Spleen (tissue), 11 donors: ENCODE measurements at regions not wholly inside any gene's neighbourhood (a gene's known extent, or its start where the extent isn't known, plus 50 kb on each side); places are given as distances from the start of the nearest gene placed in this dataset.

Experiments used
- DNase-seq: peaks from one replicate; pipeline ENCODE4 v3.0.0-alpha.2; 2020
- H3K27ac ChIP-seq, 8 donors: fragments of 200-600 bp; sonication (generic) in 7 of 8; 1 replicate in 4 of 8; 2 replicates in 4 of 8; pipeline versions ENCODE4 v1.5.0 to v1.8.0; 2016 to 2021; ENCODE audit warnings: inconsistent platforms in 4 of 8, mild to moderate bottlenecking in 4 of 8, moderate library complexity in 1 of 8
- H3K27me3 ChIP-seq, 7 donors: fragments of 200-600 bp; sonication (generic) in 6 of 7; replicated peaks in 1 of 7; 1 replicate in 4 of 7; 2 replicates in 3 of 7; pipeline versions ENCODE4 v1.5.0 to v1.8.0; 2016 to 2021; ENCODE audit warnings: inconsistent platforms in 3 of 7, mild to moderate bottlenecking in 1 of 7
- H3K36me3 ChIP-seq, 6 donors: fragments of 200-600 bp; sonication (generic) in 5 of 6; 1 replicate in 4 of 6; 2 replicates in 2 of 6; pipeline versions ENCODE4 v1.5.0 to v1.8.0; 2016 to 2021; ENCODE audit warnings: inconsistent platforms in 2 of 6
- H3K4me1 ChIP-seq, 6 donors: fragments of 200-600 bp; sonication (generic) in 5 of 6; 1 replicate in 3 of 6; 2 replicates in 3 of 6; pipeline versions ENCODE4 v1.5.0 to v1.8.0; 2016 to 2021; ENCODE audit warnings: inconsistent platforms in 3 of 6
- H3K4me3 ChIP-seq, 8 donors: fragments of 200-600 bp; sonication (generic) in 7 of 8; 1 replicate in 4 of 8; 2 replicates in 4 of 8; pipeline versions ENCODE4 v1.5.0 to v1.8.0; 2016 to 2021; ENCODE audit warnings: inconsistent platforms in 4 of 8, mild to moderate bottlenecking in 4 of 8, moderate library complexity in 2 of 8
- H3K9me3 ChIP-seq, 8 donors: fragments of 200-600 bp; sonication (generic) in 7 of 8; 1 replicate in 4 of 8; 2 replicates in 4 of 8; pipeline versions ENCODE4 v1.5.0 to v1.8.0; 2016 to 2021; ENCODE audit warnings: inconsistent platforms in 4 of 8
- CTCF ChIP-seq, 11 experiments: fragments of 200-600 bp in 7 of 11; fragments of 450-650 bp in 4 of 11; sonication (generic) in 4 of 11; IDR thresholded peaks in 8 of 11; conservative IDR thresholded peaks in 3 of 11; 1 replicate in 7 of 11; 2 replicates in 4 of 11; pipeline versions ENCODE4 v1.4.0 to v1.8.0; 2016 to 2021; ENCODE audit warnings: antibody characterized with exemption in 11 of 11, inconsistent platforms in 4 of 11, mild to moderate bottlenecking in 1 of 11
- POLR2A ChIP-seq, 3 donors: fragments of 450-650 bp; IDR thresholded peaks; one replicate each; pipeline ENCODE4 v1.5.1; 2017; ENCODE audit warnings: antibody characterized with exemption in 3 of 3, mild to moderate bottlenecking in 1 of 3
- POLR2AphosphoS5 ChIP-seq, 3 donors: sonication (generic); formaldehyde crosslinking; IDR thresholded peaks; one replicate each; pipeline ENCODE4 v1.5.1; 2017; ENCODE audit warnings: antibody characterized with exemption in 3 of 3
- WGBS, 5 donors: extraction: QIAGEN DNeasy Blood & Tissue Kit in 3 of 5; methylation state at CpG; one replicate each; pipeline versions ENCODE4 v1.1.5 to v1.1.7; 2013 to 2018; 5-methylcytosine and 5-hydroxymethylcytosine counted together
- intact Hi-C: fragments of 100-400 bp; cut with DNase I; formaldehyde crosslinking; loops from one replicate; pipeline ENCODE4 v1.15.0; 2023; ENCODE audit warnings: low total_unique reads
- donor health status: healthy with polysubstance abuse.
- donor health status: DM: no; HTN: no; CAD: no; lungs with moderate emphysema.
- donor health status: DM: no; HTN: no; CAD: no.
- donor health status: Bipolar disorder and iron deficiency.
- donor health status: healthy.
- donor health status: DM: no; HTN: no; CAD: no.
- donor health status: DM: yes; HTN: yes; CAD: no.

GRCh38 chr15:25054943-25055342, 100.2 kb downstream of the SNRPN start:
- WGBS, 5 donors = 87 to 94% (median 88%) methylated on average over 9 of the region's 9 CpGs
- H3K4me1 ChIP-seq = no peaks in the 10 kb centered on the region

GRCh38 chr15:25055356-25056068, 100.7 kb downstream of the SNRPN start:
- intact Hi-C loops = no loop called here
- TF ChIP-seq POLR2A (IDR thresholded peaks at IDR 0.05) (no peak), POLR2AphosphoS5 (IDR thresholded peaks at IDR 0.05) (no peak), CTCF (IDR thresholded peaks at IDR 0.05 in 8 of 11, conservative IDR thresholded peaks at IDR 0.05 in 3 of 11) (no peak)
- peaks cover 2 to 100% (median 92%) of the 10 kb centered on the region in 6 donors for H3K36me3 ChIP-seq

More at GRCh38 chr15:25054943-25055342, 100.2 kb downstream of the SNRPN start:
- peaks cover 2 to 100% (median 91%) of the 10 kb centered on the region in 6 donors for H3K36me3 ChIP-seq
- DNase-seq = peak; percentile 24
- no peak overlapping the region for H3K27ac ChIP-seq
- H3K27me3 ChIP-seq = no peaks in the 10 kb centered on the region
- intact Hi-C loops = no loop called here
- TF ChIP-seq CTCF (IDR thresholded peaks at IDR 0.05 in 8 of 11, conservative IDR thresholded peaks at IDR 0.05 in 3 of 11) (no peak), POLR2AphosphoS5 (IDR thresholded peaks at IDR 0.05) (no peak), POLR2A (IDR thresholded peaks at IDR 0.05) (no peak)
- peaks cover 64 to 100% (median 100%) of the 10 kb centered on the region in 8 donors for H3K9me3 ChIP-seq
- H3K4me3 ChIP-seq = peak overlapping the region in 1 of 8 donors; percentile 42

GRCh38 chr15:25056484-25057425, 102.0 kb downstream of the SNRPN start:
- H3K4me1 ChIP-seq = no peaks in the 10 kb centered on the region
- H3K27me3 ChIP-seq = no peaks in the 10 kb centered on the region
- peaks cover under 1 to 100% (median 96%) of the 10 kb centered on the region in 6 donors for H3K36me3 ChIP-seq
- peaks cover 64 to 100% (median 100%) of the 10 kb centered on the region in 8 donors for H3K9me3 ChIP-seq
- no peak overlapping the region for H3K27ac ChIP-seq
- peak overlapping the region in 1 of 8 donors; percentile 42 for H3K4me3 ChIP-seq
- DNase-seq = peak; percentile 63
- intact Hi-C loops = no loop called here
- 88 to 91% (median 90%) methylated on average over 18 to 20 of the region's 20 CpGs for WGBS, 5 donors
- no peak for TF ChIP-seq CTCF (IDR thresholded peaks at IDR 0.05 in 8 of 11, conservative IDR thresholded peaks at IDR 0.05 in 3 of 11)
- TF ChIP-seq POLR2AphosphoS5 (IDR thresholded peaks at IDR 0.05) = no peak
- no peak for TF ChIP-seq POLR2A (IDR thresholded peaks at IDR 0.05)

More at GRCh38 chr15:25055356-25056068, 100.7 kb downstream of the SNRPN start:
- no peaks in the 10 kb centered on the region for H3K4me1 ChIP-seq
- peak overlapping the region in 1 of 8 donors; percentile 42 for H3K4me3 ChIP-seq
- 89 to 93% (median 91%) methylated on average over 8 to 9 of the region's 9 CpGs for WGBS, 5 donors
- peaks cover 65 to 100% (median 100%) of the 10 kb centered on the region in 8 donors for H3K9me3 ChIP-seq
- peak; percentile 29 for DNase-seq
- no peak overlapping the region for H3K27ac ChIP-seq
- no peaks in the 10 kb centered on the region for H3K27me3 ChIP-seq
